KMS-11 (cell line): ENCODE measurements at regions not wholly inside any gene's neighbourhood (a gene's known extent, or its start where the extent isn't known, plus 50 kb on each side); places are given as distances from the start of the nearest gene placed in this dataset.
"Not testable (repeated sequence)": the region's sequence is repeated elsewhere in the genome, so short reads cannot be mapped to it uniquely, and the experiment has no call there.

Source experiments
- H2AFZ ChIP-seq: fragments of 200-600 bp; sonication (generic); 2 replicates; pipeline ENCODE4 v1.6.1; 2016; ENCODE audit warnings: antibody characterized with exemption, mixed run types, low read depth
- H3K27ac ChIP-seq: fragments of 200-600 bp; sonication (generic); 2 replicates; pipeline ENCODE4 v1.6.1; 2016; ENCODE audit warnings: mild to moderate bottlenecking, mixed run types
- H3K27me3 ChIP-seq: fragments of 200-600 bp; sonication (generic); 2 replicates; pipeline ENCODE4 v1.6.1; 2017; ENCODE audit warnings: mild to moderate bottlenecking, low read depth, mixed run types, moderate library complexity; ENCODE audit not compliant: insufficient read depth
- H3K36me3 ChIP-seq: fragments of 200-600 bp; sonication (generic); 2 replicates; pipeline ENCODE4 v1.6.1; 2017; ENCODE audit warnings: mild to moderate bottlenecking, mixed run types; ENCODE audit not compliant: insufficient read depth
- H3K4me1 ChIP-seq: fragments of 200-600 bp; sonication (generic); 2 replicates; pipeline ENCODE4 v1.6.1; 2016; ENCODE audit warnings: mild to moderate bottlenecking, low read depth, mixed run types; ENCODE audit not compliant: poor library complexity, severe bottlenecking
- H3K4me2 ChIP-seq: fragments of 200-600 bp; sonication (generic); 2 replicates; pipeline ENCODE4 v1.7.0; 2016; ENCODE audit warnings: mild to moderate bottlenecking, mixed run types
- H3K4me3 ChIP-seq: fragments of 200-600 bp; sonication (generic); IDR thresholded peaks from 2 replicates; pipeline ENCODE4 v1.6.1; 2017; ENCODE audit warnings: low read depth, low read length, mixed read lengths; ENCODE audit not compliant: insufficient read depth
- H3K79me2 ChIP-seq: fragments of 200-600 bp; sonication (generic); 2 replicates; pipeline ENCODE4 v1.6.1; 2016; ENCODE audit warnings: low read depth, mixed run types; ENCODE audit not compliant: insufficient read depth
- H3K9ac ChIP-seq: fragments of 200-600 bp; sonication (generic); 2 replicates; pipeline ENCODE4 v1.6.1; 2016; ENCODE audit warnings: mild to moderate bottlenecking, mixed run types
- H4K20me1 ChIP-seq: fragments of 200-600 bp; sonication (generic); 2 replicates; pipeline ENCODE4 v1.6.1; 2016; ENCODE audit warnings: mild to moderate bottlenecking, mixed run types; ENCODE audit not compliant: insufficient read depth
- TF ChIP-seq, protein P1 (sequence below): fragments of 200-600 bp; sonication (generic); conservative IDR thresholded peaks from 2 replicates; pipeline ENCODE4 v1.6.1; 2017; ENCODE audit warnings: low read depth, mild to moderate bottlenecking, antibody characterized with exemption, low read length, moderate library complexity, mixed read lengths

DNA sequence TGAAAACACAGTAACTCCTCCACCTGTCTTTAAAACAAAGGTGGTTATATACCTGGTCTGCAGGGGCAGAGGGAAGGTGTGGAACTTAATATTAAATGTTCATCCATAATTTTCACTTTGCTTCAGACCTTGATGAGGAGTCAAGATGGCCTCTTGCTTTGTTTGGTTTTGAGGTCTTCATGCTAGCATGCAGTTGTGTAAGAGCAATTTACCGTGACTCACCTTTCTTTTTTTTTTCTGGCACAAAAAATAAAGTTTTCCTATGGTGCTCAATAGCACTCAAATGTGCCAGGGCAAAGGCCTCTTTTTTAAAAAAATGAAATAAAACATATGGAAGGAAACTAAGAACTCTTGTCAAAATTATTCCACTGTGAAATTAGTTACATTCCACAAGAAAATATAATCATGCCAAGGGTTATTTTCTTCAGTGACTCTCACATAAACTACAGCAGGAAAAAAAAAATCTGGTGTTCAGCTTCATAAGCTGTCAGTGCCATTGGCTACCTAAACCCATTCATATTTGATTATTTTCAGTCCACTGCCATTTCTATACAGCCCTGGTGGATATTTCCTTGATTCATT is 128.2 kb downstream of the SLC7A11 start:
- Histone ChIP-seq H3K36me3 (no peaks in the 10 kb centered on the region), H4K20me1 (no peaks in the 10 kb centered on the region), H3K27ac (peak overlapping the region; percentile 8; the same call in 1 of the 2 replicates), H3K4me3 (no peak overlapping the region), H3K9ac (no peak overlapping the region), H3K79me2 (no peaks in the 10 kb centered on the region), H3K27me3 (no peaks in the 10 kb centered on the region), H3K4me2 (peak overlapping the region; percentile 44), H3K4me1 (peaks cover 21% of the 10 kb centered on the region), H2AFZ (no peak overlapping the region)
- TF ChIP-seq, protein P1, sequence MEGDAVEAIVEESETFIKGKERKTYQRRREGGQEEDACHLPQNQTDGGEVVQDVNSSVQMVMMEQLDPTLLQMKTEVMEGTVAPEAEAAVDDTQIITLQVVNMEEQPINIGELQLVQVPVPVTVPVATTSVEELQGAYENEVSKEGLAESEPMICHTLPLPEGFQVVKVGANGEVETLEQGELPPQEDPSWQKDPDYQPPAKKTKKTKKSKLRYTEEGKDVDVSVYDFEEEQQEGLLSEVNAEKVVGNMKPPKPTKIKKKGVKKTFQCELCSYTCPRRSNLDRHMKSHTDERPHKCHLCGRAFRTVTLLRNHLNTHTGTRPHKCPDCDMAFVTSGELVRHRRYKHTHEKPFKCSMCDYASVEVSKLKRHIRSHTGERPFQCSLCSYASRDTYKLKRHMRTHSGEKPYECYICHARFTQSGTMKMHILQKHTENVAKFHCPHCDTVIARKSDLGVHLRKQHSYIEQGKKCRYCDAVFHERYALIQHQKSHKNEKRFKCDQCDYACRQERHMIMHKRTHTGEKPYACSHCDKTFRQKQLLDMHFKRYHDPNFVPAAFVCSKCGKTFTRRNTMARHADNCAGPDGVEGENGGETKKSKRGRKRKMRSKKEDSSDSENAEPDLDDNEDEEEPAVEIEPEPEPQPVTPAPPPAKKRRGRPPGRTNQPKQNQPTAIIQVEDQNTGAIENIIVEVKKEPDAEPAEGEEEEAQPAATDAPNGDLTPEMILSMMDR = no peak

DNA sequence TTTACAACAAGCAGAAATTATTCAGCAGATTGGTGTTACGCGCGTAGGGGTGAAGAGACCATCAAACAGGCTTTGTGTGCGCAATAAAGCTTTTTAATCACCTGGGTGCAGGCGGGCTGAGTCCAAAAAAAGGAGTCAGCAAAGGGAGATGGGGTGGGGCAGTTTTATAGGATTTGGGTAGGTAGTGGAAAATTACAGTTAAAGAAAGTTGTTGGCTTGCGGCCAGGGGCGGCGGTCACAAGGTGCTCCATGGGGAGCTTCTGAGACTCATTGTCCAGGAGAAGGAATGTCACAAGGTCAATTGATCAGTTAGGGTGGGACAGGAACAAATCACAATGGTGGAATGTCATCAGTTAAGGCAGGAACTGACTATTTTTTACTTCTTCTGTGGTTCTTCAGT is 129.3 kb downstream of the SLC7A11 start:
- not testable (repeated sequence) for H3K4me2 ChIP-seq, H3K27ac ChIP-seq, H2AFZ ChIP-seq, H3K79me2 ChIP-seq, H3K27me3 ChIP-seq, H3K4me3 ChIP-seq, H3K9ac ChIP-seq, H4K20me1 ChIP-seq, H3K36me3 ChIP-seq
- peaks cover 21% of the 10 kb centered on the region for H3K4me1 ChIP-seq

DNA sequence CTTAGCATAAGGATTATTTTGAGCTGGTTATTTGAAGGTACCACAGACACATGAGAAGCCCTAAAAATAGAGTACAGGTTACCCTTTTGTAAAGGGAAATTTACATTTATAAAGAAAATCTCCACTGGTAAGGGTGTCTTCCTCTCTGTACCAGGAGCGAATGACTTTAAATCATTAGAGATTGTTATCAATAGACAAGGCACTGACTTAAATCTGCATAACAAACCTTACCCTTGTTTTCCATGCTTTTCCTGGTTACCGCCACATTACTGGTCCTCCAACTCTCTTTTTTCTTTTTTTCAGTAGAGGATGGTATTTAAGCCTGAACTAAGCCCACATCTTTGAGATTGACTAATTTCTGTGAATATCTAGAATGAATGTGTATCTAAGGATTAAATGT is 129.8 kb downstream of the SLC7A11 start:
- Histone ChIP-seq H4K20me1 (no peaks in the 10 kb centered on the region), H3K9ac (no peak overlapping the region), H3K27me3 (no peaks in the 10 kb centered on the region), H3K4me2 (no peak overlapping the region), H2AFZ (no peak overlapping the region), H3K27ac (no peak overlapping the region), H3K79me2 (no peaks in the 10 kb centered on the region), H3K4me1 (peaks cover 21% of the 10 kb centered on the region), H3K4me3 (no peak overlapping the region), H3K36me3 (no peaks in the 10 kb centered on the region)
- TF ChIP-seq, protein P1 = no peak

DNA sequence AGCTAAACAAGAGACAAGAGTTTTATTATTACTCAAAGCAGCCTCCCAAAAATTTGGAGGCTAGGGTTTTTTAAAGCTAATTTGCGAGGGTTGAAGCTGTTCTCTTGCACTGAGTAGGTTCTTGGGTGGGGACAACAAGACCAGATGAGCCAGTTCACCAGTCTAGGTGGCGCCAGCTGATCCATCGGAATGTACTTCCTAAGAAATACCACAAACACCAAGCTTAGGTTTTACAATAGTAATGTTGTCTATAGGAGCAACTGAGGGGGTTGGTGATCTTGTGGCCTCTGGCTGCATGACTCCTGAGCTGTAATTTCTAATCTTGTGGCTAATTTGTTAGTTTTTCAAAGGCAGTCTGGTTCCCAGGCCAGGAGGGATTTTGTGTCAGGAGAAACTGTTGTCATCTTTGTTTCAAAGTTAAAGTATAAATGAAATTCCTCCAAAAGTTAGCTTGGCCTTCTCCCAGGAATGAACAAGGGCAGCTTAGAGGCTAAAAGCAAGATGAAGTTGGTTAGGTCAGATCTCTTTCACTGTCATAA is 130.6 kb downstream of the SLC7A11 start:
- Histone ChIP-seq H3K27ac (no peak overlapping the region), H3K9ac (no peak overlapping the region)
- TF ChIP-seq, protein P1 = no peak

DNA sequence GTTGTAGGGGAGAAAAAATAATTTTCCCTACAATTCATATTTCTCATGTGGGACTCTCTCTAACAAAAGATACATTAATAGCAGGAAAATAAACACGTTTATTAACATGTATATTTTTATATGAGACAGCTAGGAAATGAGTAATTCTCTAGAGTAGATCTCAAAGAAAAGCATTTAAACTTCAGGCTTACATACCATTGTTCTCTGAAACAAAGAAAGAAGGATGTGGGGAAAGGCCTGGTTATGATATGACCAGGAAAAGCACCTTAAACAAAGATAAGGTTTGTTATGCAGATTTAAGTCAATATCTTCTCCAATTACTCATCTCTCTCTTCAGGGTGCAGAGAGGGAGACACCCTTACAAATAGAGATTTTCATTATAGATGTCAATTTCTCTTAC is 131.3 kb downstream of the SLC7A11 start:
- TF ChIP-seq, protein P1 = no peak
- H3K9ac ChIP-seq = no peak overlapping the region
- no peaks in the 10 kb centered on the region for H3K27me3 ChIP-seq
- H3K36me3 ChIP-seq = no peaks in the 10 kb centered on the region
- no peaks in the 10 kb centered on the region for H3K79me2 ChIP-seq
- H2AFZ ChIP-seq = no peak overlapping the region
- peaks cover 21% of the 10 kb centered on the region for H3K4me1 ChIP-seq
- H3K4me2 ChIP-seq = no peak overlapping the region
- H3K27ac ChIP-seq = no peak overlapping the region
- H3K4me3 ChIP-seq = no peak overlapping the region
- H4K20me1 ChIP-seq = no peaks in the 10 kb centered on the region

More for the DNA sequence above, 130.6 kb downstream of the SLC7A11 start:
- H3K79me2 ChIP-seq = no peaks in the 10 kb centered on the region
- H3K4me2 ChIP-seq = no peak overlapping the region
- H2AFZ ChIP-seq = no peak overlapping the region
- H3K4me3 ChIP-seq = no peak overlapping the region
- peaks cover 21% of the 10 kb centered on the region for H3K4me1 ChIP-seq
- no peaks in the 10 kb centered on the region for H3K36me3 ChIP-seq
- H3K27me3 ChIP-seq = no peaks in the 10 kb centered on the region
- no peaks in the 10 kb centered on the region for H4K20me1 ChIP-seq
